GM06990 (cell line): ENCODE measurements at regions not wholly inside any gene's neighbourhood (a gene's known extent, or its start where the extent isn't known, plus 50 kb on each side); places are given as distances from the start of the nearest gene placed in this dataset.

Source experiments
- DNase-seq: peaks from one replicate; pipeline ENCODE4 v3.0.0-alpha.2; 2011; ENCODE audit not compliant: insufficient read length; ENCODE audit errors: extremely low read depth
- H3K27me3 ChIP-seq: replicated peaks from 2 replicates; pipeline ENCODE4 v1.6.0; 2011; ENCODE audit warnings: low read length; ENCODE audit not compliant: control insufficient read depth, insufficient read depth
- H3K36me3 ChIP-seq: 2 replicates; pipeline ENCODE4 v1.5.1; 2011; ENCODE audit warnings: low read length; ENCODE audit not compliant: control insufficient read depth, insufficient read depth
- H3K4me3 ChIP-seq: replicated peaks from 2 replicates; pipeline ENCODE4 v1.5.1; 2011; ENCODE audit warnings: low read depth, mild to moderate bottlenecking, control low read depth, low read length
- TF ChIP-seq, protein P1 (sequence below): IDR thresholded peaks from 2 replicates; pipeline ENCODE4 v1.5.1; 2011; ENCODE audit warnings: low read length, control low read depth, mild to moderate bottlenecking, inconsistent platforms; ENCODE audit not compliant: insufficient read depth, poor library complexity, severe bottlenecking

DNA sequence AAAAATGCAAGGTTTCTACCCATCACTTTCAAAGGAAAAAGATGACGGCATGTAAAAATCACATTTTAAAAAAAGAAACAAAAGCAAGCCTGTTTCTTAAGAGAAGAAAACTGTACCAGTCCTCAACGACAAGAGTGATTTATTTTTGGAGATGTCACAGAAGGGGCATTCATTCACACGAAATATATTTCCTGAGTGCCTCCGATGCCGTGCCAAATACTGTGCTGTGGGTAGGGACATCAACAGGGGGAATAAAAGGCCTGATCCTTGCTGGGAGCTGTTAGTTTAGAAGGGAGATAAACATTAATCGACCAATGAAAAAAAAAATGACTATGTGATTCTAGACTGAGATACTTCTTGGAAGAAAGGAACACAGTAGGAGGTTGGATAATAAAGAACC, 297.5 kb upstream of the SOX5 start:
- Histone ChIP-seq H3K4me3 (no peak overlapping the region), H3K36me3 (no peaks in the 10 kb centered on the region), H3K27me3 (no peaks in the 10 kb centered on the region)
- TF ChIP-seq, protein P1, sequence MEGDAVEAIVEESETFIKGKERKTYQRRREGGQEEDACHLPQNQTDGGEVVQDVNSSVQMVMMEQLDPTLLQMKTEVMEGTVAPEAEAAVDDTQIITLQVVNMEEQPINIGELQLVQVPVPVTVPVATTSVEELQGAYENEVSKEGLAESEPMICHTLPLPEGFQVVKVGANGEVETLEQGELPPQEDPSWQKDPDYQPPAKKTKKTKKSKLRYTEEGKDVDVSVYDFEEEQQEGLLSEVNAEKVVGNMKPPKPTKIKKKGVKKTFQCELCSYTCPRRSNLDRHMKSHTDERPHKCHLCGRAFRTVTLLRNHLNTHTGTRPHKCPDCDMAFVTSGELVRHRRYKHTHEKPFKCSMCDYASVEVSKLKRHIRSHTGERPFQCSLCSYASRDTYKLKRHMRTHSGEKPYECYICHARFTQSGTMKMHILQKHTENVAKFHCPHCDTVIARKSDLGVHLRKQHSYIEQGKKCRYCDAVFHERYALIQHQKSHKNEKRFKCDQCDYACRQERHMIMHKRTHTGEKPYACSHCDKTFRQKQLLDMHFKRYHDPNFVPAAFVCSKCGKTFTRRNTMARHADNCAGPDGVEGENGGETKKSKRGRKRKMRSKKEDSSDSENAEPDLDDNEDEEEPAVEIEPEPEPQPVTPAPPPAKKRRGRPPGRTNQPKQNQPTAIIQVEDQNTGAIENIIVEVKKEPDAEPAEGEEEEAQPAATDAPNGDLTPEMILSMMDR, result no peak
- no peak for DNase-seq

DNA sequence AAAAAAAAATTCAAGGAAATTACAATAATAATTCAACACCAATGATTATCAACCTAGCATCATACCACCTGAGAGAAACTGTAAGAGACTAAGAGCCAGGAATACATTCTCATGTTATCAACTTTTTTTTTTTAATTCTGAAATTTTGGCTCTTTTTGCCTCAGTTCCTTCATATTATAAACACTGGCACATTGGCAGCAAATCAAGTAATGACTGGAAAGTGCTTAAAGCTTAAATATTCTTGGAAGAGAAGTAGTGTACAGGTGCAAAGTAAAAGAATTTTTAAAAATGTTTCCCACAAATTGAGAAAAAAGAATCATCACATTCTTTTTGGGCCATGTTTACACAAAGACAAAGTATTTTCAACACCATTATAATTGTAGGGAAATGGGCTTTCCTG, 296.9 kb upstream of the SOX5 start:
- Histone ChIP-seq H3K27me3 (no peaks in the 10 kb centered on the region), H3K4me3 (no peak overlapping the region), H3K36me3 (no peaks in the 10 kb centered on the region)
- no peak for DNase-seq
- TF ChIP-seq, protein P1, result no peak

GRCh38 chr12:24244801-24245200, 295.3 kb upstream of the SOX5 start:
- Histone ChIP-seq H3K36me3 (no peaks in the 10 kb centered on the region), H3K27me3 (no peaks in the 10 kb centered on the region), H3K4me3 (no peak overlapping the region)
- TF ChIP-seq, protein P1, result no peak
- DNase-seq, result no peak

- TF ChIP-seq, protein P1, result no peak
- Histone ChIP-seq H3K4me3 (no peak overlapping the region), H3K36me3 (no peaks in the 10 kb centered on the region), H3K27me3 (no peaks in the 10 kb centered on the region)
- no peak for DNase-seq
Measured at GRCh38 chr12:24244231-24244630, 294.8 kb upstream of the SOX5 start.

DNA sequence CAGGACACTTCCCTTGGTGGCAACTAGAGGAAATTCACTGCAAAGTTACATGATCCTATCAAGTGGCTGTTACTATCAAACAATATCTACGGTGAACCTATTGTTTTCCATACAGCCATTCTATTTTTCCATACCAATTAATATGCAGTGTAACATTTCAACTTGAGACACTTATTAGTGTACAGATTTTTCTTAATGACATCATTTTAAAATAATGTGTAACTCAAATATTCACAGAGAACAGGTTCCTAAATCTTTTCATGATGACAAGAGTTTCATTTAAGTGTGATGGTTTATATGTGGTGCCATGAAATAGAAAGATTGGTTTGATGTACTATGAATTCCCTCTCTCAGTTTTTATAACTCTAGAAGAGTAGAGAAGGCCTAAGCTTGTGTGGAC, 291.2 kb upstream of the SOX5 start:
- Histone ChIP-seq H3K4me3 (no peak overlapping the region), H3K36me3 (no peaks in the 10 kb centered on the region), H3K27me3 (no peaks in the 10 kb centered on the region)
- TF ChIP-seq, protein P1, result no peak
- DNase-seq, result no peak

GRCh38 chr12:24233519-24234246, 284.2 kb upstream of the SOX5 start:
- DNase-seq, result no peak
- TF ChIP-seq, protein P1, result no peak
- no peaks in the 10 kb centered on the region for H3K36me3 ChIP-seq
- H3K27me3 ChIP-seq, result no peaks in the 10 kb centered on the region
- no peak overlapping the region for H3K4me3 ChIP-seq
